ENCODE measurements at regions not wholly inside any gene's neighbourhood (a gene's known extent, or its start where the extent isn't known, plus 50 kb on each side); places are given as distances from the start of the nearest gene placed in this dataset.

DNA sequence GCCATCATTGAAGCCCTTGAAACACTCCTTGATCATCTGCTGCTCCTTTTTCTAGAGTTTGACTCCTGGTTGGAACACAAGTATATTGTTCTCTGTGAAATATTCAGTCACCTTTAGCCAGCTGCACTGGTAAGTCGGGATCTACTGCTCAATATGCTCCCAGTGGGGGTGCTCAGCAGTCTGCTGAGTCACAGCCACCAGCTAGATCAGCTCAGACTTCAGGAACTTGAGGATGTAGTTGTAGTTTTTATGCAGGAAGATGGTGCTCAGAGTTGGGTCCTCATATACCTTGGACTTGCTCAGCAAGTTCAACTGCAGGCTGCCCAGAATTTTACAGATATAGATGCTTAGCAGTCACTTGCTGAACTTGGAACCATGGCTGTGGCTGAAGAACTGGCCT, 202.5 kb upstream of the RPL34 start:
- CTCF ChIA-PET (ENCODE audit: low intra/inter-chr PET ratio, low total read pairs): no interaction called here
- no TSS peak for BruUV-seq (replicated peaks)
- Histone ChIP-seq H3K9me3 (ENCODE audit: low read length) (no peaks in the 10 kb centered on the region), H3K9ac (ENCODE audit: insufficient read depth, low read depth, low read length) (no peak overlapping the region), H3K4me3 (replicated peaks in 1 of 3; ENCODE audit: insufficient read depth in 1 of 3, low read depth in 2 of 3, low read length in 3 of 3) (no peak overlapping the region), H3K27ac (ENCODE audit: extremely low read length, insufficient read depth, low read length) (no peak overlapping the region), H3K4me1 (ENCODE audit: insufficient read depth, low read length) (no peaks in the 10 kb centered on the region), H3K36me3 (replicated peaks in 1 of 2; ENCODE audit: control insufficient read depth in 1 of 2, insufficient read depth in 2 of 2, low read length in 2 of 2) (no peaks in the 10 kb centered on the region), H3K4me2 (ENCODE audit: low read depth, low read length) (no peak overlapping the region), H3K27me3 (ENCODE audit: control insufficient read depth in 1 of 2, insufficient read depth in 2 of 2, low read length in 2 of 2) (no peaks in the 10 kb centered on the region), H4K20me1 (ENCODE audit: insufficient read depth, low read length) (no peaks in the 10 kb centered on the region), H2AFZ (ENCODE audit: low read length) (no peak overlapping the region), H3K79me2 (ENCODE audit: insufficient read depth, low read length) (no peaks in the 10 kb centered on the region)
- no peak for ATAC-seq
- 0% methylated on average over 1 of the region's 1 CpG for WGBS (ENCODE audit: low lambda C conversion rate)
- intact Hi-C loops (cut with micrococcal nuclease; ENCODE audit: unreplicated experiment) (no loop called here), in situ Hi-C loops (cut with HindIII; ENCODE audit: extremely low pct_ligation_motif_present, low pct_unique_long_range_greater_than_20kb) (no loop called here)
- no peak for TF ChIP-seq MEIS2 (CRISPR knock-in tag; IDR thresholded peaks at IDR 0.05)
- TF ChIP-seq ZNF816 (CRISPR knock-in tag; IDR thresholded peaks at IDR 0.05; ENCODE audit: borderline replicate concordance): no peak
- no peak for TF ChIP-seq REPIN1 (CRISPR knock-in tag; IDR thresholded peaks at IDR 0.05; ENCODE audit: borderline replicate concordance, low read depth)
- no peak for FAIRE-seq
- POLR2A ChIA-PET: no interaction called here
- DNase-seq (ENCODE audit: low spot score): no peak

DNA sequence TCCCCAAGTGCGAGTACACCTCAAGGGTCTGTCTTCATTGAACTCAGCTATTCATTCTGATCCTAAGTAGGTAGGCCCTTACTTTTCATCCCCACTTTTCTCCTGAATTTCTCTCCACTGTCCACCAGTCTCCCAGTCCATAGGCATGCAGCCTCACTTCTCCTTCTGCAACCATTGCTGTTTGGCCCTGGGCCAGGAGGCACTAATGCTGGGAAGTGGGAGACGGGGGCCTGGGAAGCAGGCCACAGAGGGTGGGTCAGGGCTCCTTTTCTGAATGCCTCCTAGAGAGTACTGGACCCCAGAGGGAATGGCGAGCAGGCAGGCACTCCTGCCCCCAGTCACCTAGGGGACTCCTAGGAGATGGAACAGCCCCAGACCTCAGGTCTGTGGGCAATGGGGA, 203.5 kb upstream of the RPL34 start:
- POLR2A ChIA-PET: no interaction called here

More for the DNA sequence above, 203.5 kb upstream of the RPL34 start:
- DNase-seq (ENCODE audit: low spot score) (no peak), ATAC-seq (no peak), FAIRE-seq (no peak)
- Histone ChIP-seq H3K27me3 (ENCODE audit: control insufficient read depth in 1 of 2, insufficient read depth in 2 of 2, low read length in 2 of 2) (no peaks in the 10 kb centered on the region), H3K4me3 (replicated peaks in 1 of 3; ENCODE audit: insufficient read depth in 1 of 3, low read depth in 2 of 3, low read length in 3 of 3) (no peak overlapping the region), H3K4me1 (ENCODE audit: insufficient read depth, low read length) (no peaks in the 10 kb centered on the region), H3K79me2 (ENCODE audit: insufficient read depth, low read length) (no peaks in the 10 kb centered on the region), H3K4me2 (ENCODE audit: low read depth, low read length) (no peak overlapping the region), H4K20me1 (ENCODE audit: insufficient read depth, low read length) (no peaks in the 10 kb centered on the region), H3K27ac (ENCODE audit: extremely low read length, insufficient read depth, low read length) (no peak overlapping the region), H2AFZ (ENCODE audit: low read length) (no peak overlapping the region), H3K9ac (ENCODE audit: insufficient read depth, low read depth, low read length) (no peak overlapping the region), H3K36me3 (replicated peaks in 1 of 2; ENCODE audit: control insufficient read depth in 1 of 2, insufficient read depth in 2 of 2, low read length in 2 of 2) (no peaks in the 10 kb centered on the region), H3K9me3 (ENCODE audit: low read length) (no peaks in the 10 kb centered on the region)
- 7% methylated on average over 3 of the region's 3 CpGs for WGBS (ENCODE audit: low lambda C conversion rate)
- in situ Hi-C loops (cut with HindIII; ENCODE audit: extremely low pct_ligation_motif_present, low pct_unique_long_range_greater_than_20kb): no loop called here
- no TSS peak for BruUV-seq (replicated peaks)
- intact Hi-C loops (cut with micrococcal nuclease; ENCODE audit: unreplicated experiment): no loop called here
- TF ChIP-seq, protein P1, sequence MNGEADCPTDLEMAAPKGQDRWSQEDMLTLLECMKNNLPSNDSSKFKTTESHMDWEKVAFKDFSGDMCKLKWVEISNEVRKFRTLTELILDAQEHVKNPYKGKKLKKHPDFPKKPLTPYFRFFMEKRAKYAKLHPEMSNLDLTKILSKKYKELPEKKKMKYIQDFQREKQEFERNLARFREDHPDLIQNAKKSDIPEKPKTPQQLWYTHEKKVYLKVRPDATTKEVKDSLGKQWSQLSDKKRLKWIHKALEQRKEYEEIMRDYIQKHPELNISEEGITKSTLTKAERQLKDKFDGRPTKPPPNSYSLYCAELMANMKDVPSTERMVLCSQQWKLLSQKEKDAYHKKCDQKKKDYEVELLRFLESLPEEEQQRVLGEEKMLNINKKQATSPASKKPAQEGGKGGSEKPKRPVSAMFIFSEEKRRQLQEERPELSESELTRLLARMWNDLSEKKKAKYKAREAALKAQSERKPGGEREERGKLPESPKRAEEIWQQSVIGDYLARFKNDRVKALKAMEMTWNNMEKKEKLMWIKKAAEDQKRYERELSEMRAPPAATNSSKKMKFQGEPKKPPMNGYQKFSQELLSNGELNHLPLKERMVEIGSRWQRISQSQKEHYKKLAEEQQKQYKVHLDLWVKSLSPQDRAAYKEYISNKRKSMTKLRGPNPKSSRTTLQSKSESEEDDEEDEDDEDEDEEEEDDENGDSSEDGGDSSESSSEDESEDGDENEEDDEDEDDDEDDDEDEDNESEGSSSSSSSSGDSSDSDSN (CRISPR knock-in tag; IDR thresholded peaks at IDR 0.05): no peak
- TF ChIP-seq JDP2 (CRISPR knock-in tag; IDR thresholded peaks at IDR 0.05; ENCODE audit: borderline replicate concordance): no peak
- TF ChIP-seq SAP130 (CRISPR knock-in tag; IDR thresholded peaks at IDR 0.05; ENCODE audit: low read depth): no peak
- TF ChIP-seq XBP1 (CRISPR knock-in tag; IDR thresholded peaks at IDR 0.05): no peak
- TF ChIP-seq, protein P2, sequence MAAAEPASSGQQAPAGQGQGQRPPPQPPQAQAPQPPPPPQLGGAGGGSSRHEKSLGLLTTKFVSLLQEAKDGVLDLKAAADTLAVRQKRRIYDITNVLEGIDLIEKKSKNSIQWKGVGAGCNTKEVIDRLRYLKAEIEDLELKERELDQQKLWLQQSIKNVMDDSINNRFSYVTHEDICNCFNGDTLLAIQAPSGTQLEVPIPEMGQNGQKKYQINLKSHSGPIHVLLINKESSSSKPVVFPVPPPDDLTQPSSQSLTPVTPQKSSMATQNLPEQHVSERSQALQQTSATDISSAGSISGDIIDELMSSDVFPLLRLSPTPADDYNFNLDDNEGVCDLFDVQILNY (CRISPR knock-in tag; conservative IDR thresholded peaks at IDR 0.05): no peak
- no peak for TF ChIP-seq TEAD2 (CRISPR knock-in tag; IDR thresholded peaks at IDR 0.05)
- TF ChIP-seq KDM4B (CRISPR knock-in tag; IDR thresholded peaks at IDR 0.05): no peak
- no peak for TF ChIP-seq SALL1 (CRISPR knock-in tag; IDR thresholded peaks at IDR 0.05)
- no peak for TF ChIP-seq NR3C1 (CRISPR knock-in tag; IDR thresholded peaks at IDR 0.05)
- TF ChIP-seq PCBP2 (optimal IDR thresholded peaks at IDR 0.05; ENCODE audit: low read depth, low read length, poor library complexity, severe bottlenecking): no peak
- TF ChIP-seq ZNF326 (CRISPR knock-in tag; IDR thresholded peaks at IDR 0.05; ENCODE audit: borderline replicate concordance): no peak
- no peak for TF ChIP-seq CBX1 (IDR thresholded peaks at IDR 0.05; ENCODE audit: low read depth)
- CTCF ChIA-PET (ENCODE audit: low intra/inter-chr PET ratio, low total read pairs): no interaction called here
